ENCODE measurements at regions not wholly inside any gene's neighbourhood (a gene's known extent, or its start where the extent isn't known, plus 50 kb on each side); places are given as distances from the start of the nearest gene placed in this dataset.

DNA sequence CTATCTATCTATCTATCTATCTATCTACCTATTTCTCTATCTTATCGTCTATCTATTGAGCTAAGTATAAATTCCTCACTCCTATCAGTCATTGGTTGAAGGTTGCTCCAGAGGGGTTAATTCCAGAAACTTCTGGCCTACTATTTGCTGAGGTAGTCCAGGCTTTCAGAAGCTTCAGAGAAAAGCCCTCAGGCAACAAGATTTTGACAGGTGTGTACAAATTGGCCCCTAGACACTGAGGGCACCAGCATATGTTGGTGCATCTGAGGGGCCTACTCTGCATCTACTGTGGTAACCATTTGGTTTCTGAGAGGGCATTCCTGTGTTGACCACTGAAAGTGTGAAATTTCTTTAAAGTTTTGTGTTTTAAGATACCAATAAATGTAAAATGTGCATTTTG lies 265.2 kb upstream of the B3GALT2 start:
- no peaks in the 10 kb centered on the region for H3K4me1 ChIP-seq
- ATAC-seq (no peak), DNase-seq (ENCODE audit: low read depth in 1 of 2, low spot score in 1 of 2) (no peak), FAIRE-seq (no peak)
- 58% methylated on average over 1 of the region's 1 CpG for WGBS (ENCODE audit: missing lambda C conversion rate)
- TF ChIP-seq GATA3 (IDR thresholded peaks at IDR 0.05; ENCODE audit: borderline replicate concordance) (no peak), ZFP36 (IDR thresholded peaks at IDR 0.05; ENCODE audit: borderline replicate concordance, partially characterized antibody) (no peak), RFX5 (IDR thresholded peaks at IDR 0.05) (no peak), CBX2 (IDR thresholded peaks at IDR 0.05; ENCODE audit: borderline replicate concordance, low read depth) (no peak), POLR2AphosphoS2 (conservative IDR thresholded peaks at IDR 0.05; ENCODE audit: low read length) (no peak), SMC3 (IDR thresholded peaks at IDR 0.05) (no peak), MAZ (IDR thresholded peaks at IDR 0.05; ENCODE audit: borderline replicate concordance, low read depth, low read length) (no peak), PHF8 (IDR thresholded peaks at IDR 0.05; ENCODE audit: borderline replicate concordance, low read depth) (no peak), HOXB5 (CRISPR knock-in tag; IDR thresholded peaks at IDR 0.05) (no peak), FOXS1 (CRISPR knock-in tag; IDR thresholded peaks at IDR 0.05) (no peak), SREBF2 (IDR thresholded peaks at IDR 0.05) (no peak), EHMT2 (IDR thresholded peaks at IDR 0.05; ENCODE audit: low read depth) (no peak), TFCP2L1 (CRISPR knock-in tag; IDR thresholded peaks at IDR 0.05) (no peak)
- TF ChIP-seq, protein P1, sequence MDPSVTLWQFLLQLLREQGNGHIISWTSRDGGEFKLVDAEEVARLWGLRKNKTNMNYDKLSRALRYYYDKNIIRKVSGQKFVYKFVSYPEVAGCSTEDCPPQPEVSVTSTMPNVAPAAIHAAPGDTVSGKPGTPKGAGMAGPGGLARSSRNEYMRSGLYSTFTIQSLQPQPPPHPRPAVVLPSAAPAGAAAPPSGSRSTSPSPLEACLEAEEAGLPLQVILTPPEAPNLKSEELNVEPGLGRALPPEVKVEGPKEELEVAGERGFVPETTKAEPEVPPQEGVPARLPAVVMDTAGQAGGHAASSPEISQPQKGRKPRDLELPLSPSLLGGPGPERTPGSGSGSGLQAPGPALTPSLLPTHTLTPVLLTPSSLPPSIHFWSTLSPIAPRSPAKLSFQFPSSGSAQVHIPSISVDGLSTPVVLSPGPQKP (IDR thresholded peaks at IDR 0.05; ENCODE audit: low read depth, low read length): no peak
- TF ChIP-seq, protein P2, sequence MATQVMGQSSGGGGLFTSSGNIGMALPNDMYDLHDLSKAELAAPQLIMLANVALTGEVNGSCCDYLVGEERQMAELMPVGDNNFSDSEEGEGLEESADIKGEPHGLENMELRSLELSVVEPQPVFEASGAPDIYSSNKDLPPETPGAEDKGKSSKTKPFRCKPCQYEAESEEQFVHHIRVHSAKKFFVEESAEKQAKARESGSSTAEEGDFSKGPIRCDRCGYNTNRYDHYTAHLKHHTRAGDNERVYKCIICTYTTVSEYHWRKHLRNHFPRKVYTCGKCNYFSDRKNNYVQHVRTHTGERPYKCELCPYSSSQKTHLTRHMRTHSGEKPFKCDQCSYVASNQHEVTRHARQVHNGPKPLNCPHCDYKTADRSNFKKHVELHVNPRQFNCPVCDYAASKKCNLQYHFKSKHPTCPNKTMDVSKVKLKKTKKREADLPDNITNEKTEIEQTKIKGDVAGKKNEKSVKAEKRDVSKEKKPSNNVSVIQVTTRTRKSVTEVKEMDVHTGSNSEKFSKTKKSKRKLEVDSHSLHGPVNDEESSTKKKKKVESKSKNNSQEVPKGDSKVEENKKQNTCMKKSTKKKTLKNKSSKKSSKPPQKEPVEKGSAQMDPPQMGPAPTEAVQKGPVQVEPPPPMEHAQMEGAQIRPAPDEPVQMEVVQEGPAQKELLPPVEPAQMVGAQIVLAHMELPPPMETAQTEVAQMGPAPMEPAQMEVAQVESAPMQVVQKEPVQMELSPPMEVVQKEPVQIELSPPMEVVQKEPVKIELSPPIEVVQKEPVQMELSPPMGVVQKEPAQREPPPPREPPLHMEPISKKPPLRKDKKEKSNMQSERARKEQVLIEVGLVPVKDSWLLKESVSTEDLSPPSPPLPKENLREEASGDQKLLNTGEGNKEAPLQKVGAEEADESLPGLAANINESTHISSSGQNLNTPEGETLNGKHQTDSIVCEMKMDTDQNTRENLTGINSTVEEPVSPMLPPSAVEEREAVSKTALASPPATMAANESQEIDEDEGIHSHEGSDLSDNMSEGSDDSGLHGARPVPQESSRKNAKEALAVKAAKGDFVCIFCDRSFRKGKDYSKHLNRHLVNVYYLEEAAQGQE (IDR thresholded peaks at IDR 0.05): no peak
- TF ChIP-seq, protein P3, sequence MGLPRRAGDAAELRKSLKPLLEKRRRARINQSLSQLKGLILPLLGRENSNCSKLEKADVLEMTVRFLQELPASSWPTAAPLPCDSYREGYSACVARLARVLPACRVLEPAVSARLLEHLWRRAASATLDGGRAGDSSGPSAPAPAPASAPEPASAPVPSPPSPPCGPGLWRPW (IDR thresholded peaks at IDR 0.05): no peak
- ChIA-PET POLR2A (no interaction called here), CTCF (no interaction called here)
- no peaks in the 10 kb centered on the region for H3K9me3 ChIP-seq
- H3K4me3 ChIP-seq: no peak overlapping the region
- H3K27ac ChIP-seq: no peak overlapping the region
- no peak overlapping the region for H3K4me2 ChIP-seq

DNA sequence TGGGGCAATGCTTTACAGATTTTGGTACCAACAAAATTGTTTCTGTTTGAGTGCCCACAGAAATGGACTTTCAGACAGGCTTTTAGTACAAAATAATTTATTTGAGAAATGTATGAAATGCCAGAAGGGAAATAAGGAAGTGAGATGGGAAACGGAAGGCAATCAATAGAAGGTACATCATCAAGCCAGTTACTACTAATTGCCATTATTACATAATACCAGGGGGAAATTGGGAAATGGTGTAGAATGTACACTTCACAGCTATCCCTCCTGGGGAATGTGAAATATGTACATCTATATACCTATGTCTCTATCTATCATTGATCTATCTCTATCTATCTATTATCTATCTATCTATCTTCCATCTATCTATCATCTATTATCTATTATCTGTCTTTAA lies 264.6 kb upstream of the B3GALT2 start:
- ChIA-PET POLR2A (no interaction called here), CTCF (no interaction called here)
- H3K4me1 ChIP-seq: no peaks in the 10 kb centered on the region
- TF ChIP-seq MYC (IDR thresholded peaks at IDR 0.05; ENCODE audit: borderline replicate concordance, low read length): no peak
- no peak for TF ChIP-seq FOXS1 (CRISPR knock-in tag; IDR thresholded peaks at IDR 0.05)
- TF ChIP-seq KDM5A (IDR thresholded peaks at IDR 0.05): no peak
- TF ChIP-seq FOSB (CRISPR knock-in tag; IDR thresholded peaks at IDR 0.05): no peak
- no peak for TF ChIP-seq KDM1A (IDR thresholded peaks at IDR 0.05; ENCODE audit: low read depth)
- TF ChIP-seq CEBPB (IDR thresholded peaks at IDR 0.05): no peak
- TF ChIP-seq PHF8 (IDR thresholded peaks at IDR 0.05; ENCODE audit: borderline replicate concordance, low read depth): no peak
- TF ChIP-seq, protein P1 (IDR thresholded peaks at IDR 0.05; ENCODE audit: low read depth, low read length): no peak
- TF ChIP-seq NPAS2 (CRISPR knock-in tag; IDR thresholded peaks at IDR 0.05; ENCODE audit: borderline replicate concordance): no peak
- no peak for FAIRE-seq
- H3K4me2 ChIP-seq: no peak overlapping the region
- no peak overlapping the region for H3K27ac ChIP-seq
- no peak overlapping the region for H3K4me3 ChIP-seq
- no peak for DNase-seq (ENCODE audit: low read depth in 1 of 2, low spot score in 1 of 2)
- H3K9me3 ChIP-seq: no peaks in the 10 kb centered on the region
- no peak for ATAC-seq
- 80% methylated on average over 1 of the region's 1 CpG for WGBS (ENCODE audit: missing lambda C conversion rate)

All from A549 (cell line).